ENCODE measurements at regions not wholly inside any gene's neighbourhood (a gene's known extent, or its start where the extent isn't known, plus 50 kb on each side); places are given as distances from the start of the nearest gene placed in this dataset.
"Not testable (repeated sequence)": the region's sequence is repeated elsewhere in the genome, so short reads cannot be mapped to it uniquely, and the experiment has no call there.

GRCh38 chr1:38605063-38605462 is 254.5 kb downstream of the RRAGC start:
- H3K9me3 ChIP-seq (ENCODE audit: low read depth, low read length), result no peaks in the 10 kb centered on the region

DNA sequence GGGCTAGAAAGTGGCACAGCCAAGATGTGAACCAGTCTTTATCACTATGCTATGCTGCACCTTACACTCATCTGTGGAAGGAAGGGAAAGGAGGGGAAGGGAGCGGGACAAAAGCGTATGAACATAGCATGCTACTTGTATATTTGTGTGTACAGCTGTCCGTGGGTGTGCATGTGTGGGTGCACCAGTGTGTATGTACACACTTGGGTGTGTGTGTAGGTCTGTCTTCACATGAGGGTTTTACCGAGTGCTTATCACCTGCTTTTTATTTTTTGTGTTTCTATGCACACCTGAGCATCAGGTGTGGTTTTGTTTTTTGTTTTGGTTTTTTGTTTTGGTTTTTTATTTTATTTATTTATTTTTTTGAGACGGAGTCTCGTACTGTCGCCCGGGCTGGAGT is 255.7 kb downstream of the RRAGC start:
- H3K4me3 ChIP-seq (ENCODE audit: low read length), result no peak overlapping the region
- peaks cover 2% of the 10 kb centered on the region for H3K27me3 ChIP-seq (ENCODE audit: insufficient read depth, low read length)
- no peaks in the 10 kb centered on the region for H3K4me1 ChIP-seq (ENCODE audit: insufficient read depth, low read length)
- no peaks in the 10 kb centered on the region for H3K9me3 ChIP-seq (ENCODE audit: low read depth, low read length)

More at GRCh38 chr1:38605063-38605462, 254.5 kb downstream of the RRAGC start:
- H3K4me3 ChIP-seq (ENCODE audit: low read length), result no peak overlapping the region
- H3K4me1 ChIP-seq (ENCODE audit: insufficient read depth, low read length), result no peaks in the 10 kb centered on the region
- no peaks in the 10 kb centered on the region for H3K27me3 ChIP-seq (ENCODE audit: insufficient read depth, low read length)

DNA sequence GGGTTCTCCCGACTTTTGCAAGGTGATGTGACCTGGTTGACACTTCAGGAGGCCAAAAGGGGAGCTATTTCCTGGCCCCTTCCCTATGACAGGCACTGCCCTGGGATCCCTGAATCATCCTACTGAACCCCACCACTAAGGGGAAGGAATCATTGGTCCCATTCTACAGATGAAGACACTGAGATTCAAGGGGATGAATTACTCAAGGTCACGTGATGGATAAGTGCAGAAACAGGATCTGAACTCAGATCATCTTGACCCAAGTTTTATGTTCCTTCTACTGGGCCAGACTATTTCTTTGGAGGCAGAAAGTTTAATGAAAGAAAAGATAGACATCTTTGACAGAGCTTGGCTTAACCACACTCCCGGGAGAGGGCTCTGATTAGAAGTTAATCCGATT is 258.7 kb downstream of the RRAGC start:
- Histone ChIP-seq H3K9me3 (ENCODE audit: low read depth, low read length) (no peaks in the 10 kb centered on the region), H3K4me3 (ENCODE audit: low read length) (no peak overlapping the region), H3K27me3 (ENCODE audit: insufficient read depth, low read length) (peaks cover 7% of the 10 kb centered on the region), H3K4me1 (ENCODE audit: insufficient read depth, low read length) (no peaks in the 10 kb centered on the region)

- H3K4me1 ChIP-seq (ENCODE audit: insufficient read depth, low read length), result no peaks in the 10 kb centered on the region
- no peak overlapping the region for H3K4me3 ChIP-seq (ENCODE audit: low read length)
- H3K27me3 ChIP-seq (ENCODE audit: insufficient read depth, low read length), result peaks cover 11% of the 10 kb centered on the region
- no peaks in the 10 kb centered on the region for H3K9me3 ChIP-seq (ENCODE audit: low read depth, low read length)
These were observed 259.3 kb downstream of the RRAGC start for GRCh38 chr1:38600286-38600685.

DNA sequence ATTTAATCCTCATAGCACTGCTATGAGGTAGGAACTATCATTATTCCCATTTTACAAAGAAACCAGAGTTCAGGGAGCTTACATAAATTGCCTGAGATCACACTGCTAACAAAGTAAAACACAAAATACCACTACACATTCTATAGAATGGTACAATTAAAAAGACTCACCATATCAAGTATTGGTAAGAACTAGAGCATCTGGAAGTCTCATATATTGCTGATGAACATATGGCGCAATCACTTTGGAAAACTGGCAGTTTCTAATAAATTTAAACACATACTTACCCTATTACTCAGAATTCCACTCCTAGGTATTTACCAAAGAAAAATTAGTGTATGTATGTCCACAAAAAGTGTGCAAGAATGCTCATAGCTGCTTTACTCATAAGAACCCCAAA is 261.5 kb downstream of the RRAGC start:
- peaks cover 20% of the 10 kb centered on the region for H3K27me3 ChIP-seq (ENCODE audit: insufficient read depth, low read length)
- H3K4me3 ChIP-seq (ENCODE audit: low read length), result no peak overlapping the region
- no peaks in the 10 kb centered on the region for H3K4me1 ChIP-seq (ENCODE audit: insufficient read depth, low read length)
- H3K9me3 ChIP-seq (ENCODE audit: low read depth, low read length), result no peaks in the 10 kb centered on the region

GRCh38 chr1:38589036-38589435 is 270.5 kb downstream of the RRAGC start:
- no peaks in the 10 kb centered on the region for H3K4me1 ChIP-seq (ENCODE audit: insufficient read depth, low read length)
- H3K27me3 ChIP-seq (ENCODE audit: insufficient read depth, low read length), result peaks cover 8% of the 10 kb centered on the region
- no peak overlapping the region for H3K4me3 ChIP-seq (ENCODE audit: low read length)
- H3K9me3 ChIP-seq (ENCODE audit: low read depth, low read length), result peaks cover 6% of the 10 kb centered on the region

GRCh38 chr1:38587766-38588165 is 271.8 kb downstream of the RRAGC start:
- H3K4me3 ChIP-seq (ENCODE audit: low read length), result no peak overlapping the region
- peaks cover 6% of the 10 kb centered on the region for H3K9me3 ChIP-seq (ENCODE audit: low read depth, low read length)
- no peaks in the 10 kb centered on the region for H3K27me3 ChIP-seq (ENCODE audit: insufficient read depth, low read length)
- H3K4me1 ChIP-seq (ENCODE audit: insufficient read depth, low read length), result no peaks in the 10 kb centered on the region

DNA sequence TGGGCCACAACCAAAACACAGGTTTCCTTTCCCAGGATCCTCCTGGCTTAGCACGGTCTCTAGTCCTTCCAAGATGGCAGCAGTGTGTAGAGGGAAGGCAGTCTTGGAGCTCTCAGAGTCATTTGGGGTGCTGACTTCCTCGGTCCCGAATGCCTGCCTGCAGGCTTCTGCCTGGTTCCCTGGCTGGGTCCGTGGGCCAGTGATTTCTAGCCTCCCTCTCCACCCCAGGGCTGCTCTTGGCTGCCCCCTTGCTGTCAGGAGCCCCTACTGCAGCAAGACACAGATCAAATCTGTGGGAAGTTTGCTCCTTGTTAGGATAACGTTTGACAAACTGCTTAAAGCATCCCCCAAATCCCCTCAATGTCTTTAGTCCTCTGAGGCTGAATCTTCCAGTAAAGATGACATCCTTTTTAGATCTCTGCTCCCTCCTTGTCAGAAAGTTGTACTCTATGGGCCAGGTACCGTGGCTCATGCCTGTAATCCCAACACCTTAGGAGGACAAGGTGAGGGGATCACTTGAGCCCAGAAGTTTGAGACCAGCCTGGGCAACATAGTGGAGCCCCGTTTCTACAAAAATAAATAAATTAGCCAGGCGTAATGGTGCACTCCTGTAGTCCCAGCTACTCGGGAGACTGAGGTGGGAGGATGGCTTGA is 272.5 kb downstream of the RRAGC start:
- Histone ChIP-seq H3K4me1 (ENCODE audit: insufficient read depth, low read length) (no peaks in the 10 kb centered on the region), H3K27me3 (ENCODE audit: insufficient read depth, low read length) (no peaks in the 10 kb centered on the region), H3K9me3 (ENCODE audit: low read depth, low read length) (peaks cover 6% of the 10 kb centered on the region), H3K4me3 (ENCODE audit: low read length) (no peak overlapping the region)

GRCh38 chr1:38585971-38586370 is 273.6 kb downstream of the RRAGC start:
- Histone ChIP-seq H3K27me3 (ENCODE audit: insufficient read depth, low read length) (no peaks in the 10 kb centered on the region), H3K4me1 (ENCODE audit: insufficient read depth, low read length) (no peaks in the 10 kb centered on the region), H3K9me3 (ENCODE audit: low read depth, low read length) (no peaks in the 10 kb centered on the region), H3K4me3 (ENCODE audit: low read length) (no peak overlapping the region)

GRCh38 chr1:38585460-38585859 is 274.1 kb downstream of the RRAGC start:
- H3K9me3 ChIP-seq (ENCODE audit: low read depth, low read length), result no peaks in the 10 kb centered on the region
- no peaks in the 10 kb centered on the region for H3K27me3 ChIP-seq (ENCODE audit: insufficient read depth, low read length)
- no peaks in the 10 kb centered on the region for H3K4me1 ChIP-seq (ENCODE audit: insufficient read depth, low read length)
- H3K4me3 ChIP-seq (ENCODE audit: low read length), result no peak overlapping the region

- Histone ChIP-seq H3K4me3 (ENCODE audit: low read length) (no peak overlapping the region), H3K4me1 (ENCODE audit: insufficient read depth, low read length) (no peaks in the 10 kb centered on the region), H3K27me3 (ENCODE audit: insufficient read depth, low read length) (peaks cover 3% of the 10 kb centered on the region), H3K9me3 (ENCODE audit: low read depth, low read length) (no peaks in the 10 kb centered on the region)
These were observed 274.9 kb downstream of the RRAGC start for GRCh38 chr1:38584448-38585355.

DNA sequence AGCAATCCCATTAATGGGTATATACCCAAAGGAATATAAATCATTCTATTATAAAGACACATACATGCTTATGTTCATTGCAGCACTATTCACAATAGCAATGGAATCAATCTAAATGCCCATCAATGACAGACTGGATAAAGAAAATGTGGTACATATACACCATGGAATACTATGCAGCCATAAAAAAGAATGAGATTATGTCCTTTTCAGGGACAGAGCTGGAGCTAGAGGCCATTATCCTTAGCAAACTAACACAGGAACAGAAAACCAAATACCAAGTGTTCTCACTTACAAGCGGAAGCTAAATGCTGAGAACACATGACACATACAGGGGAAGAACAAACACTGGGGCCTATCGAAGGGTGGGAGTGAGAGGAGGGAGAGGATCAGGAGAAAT is 276.3 kb downstream of the RRAGC start:
- peaks cover 13% of the 10 kb centered on the region for H3K27me3 ChIP-seq (ENCODE audit: insufficient read depth, low read length)
- H3K4me3 ChIP-seq (ENCODE audit: low read length); H3K9me3 ChIP-seq (ENCODE audit: low read depth, low read length); H3K4me1 ChIP-seq (ENCODE audit: insufficient read depth, low read length): not testable (repeated sequence)

DNA sequence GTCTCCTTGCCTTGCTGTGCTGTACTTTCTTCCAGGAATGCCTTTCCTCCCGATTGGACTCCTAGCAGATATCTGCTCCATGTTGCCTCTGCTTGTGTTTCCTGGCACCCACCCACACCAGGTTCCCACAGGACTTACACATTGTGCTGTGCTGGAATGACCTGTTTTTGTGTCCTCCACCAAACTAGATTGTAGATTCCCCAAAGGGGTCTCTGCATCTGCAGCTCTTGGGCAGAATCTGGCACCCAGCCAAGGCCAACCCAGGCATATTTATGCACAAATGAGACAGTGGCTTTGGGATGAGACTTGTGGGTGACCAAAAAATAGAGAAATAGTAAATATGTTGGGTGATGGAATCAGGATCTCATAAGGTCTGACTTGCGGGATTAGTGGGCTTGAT is 278.2 kb downstream of the RRAGC start:
- no peak overlapping the region for H3K4me3 ChIP-seq (ENCODE audit: low read length)
- no peaks in the 10 kb centered on the region for H3K4me1 ChIP-seq (ENCODE audit: insufficient read depth, low read length)
- H3K27me3 ChIP-seq (ENCODE audit: insufficient read depth, low read length), result peaks cover 21% of the 10 kb centered on the region
- H3K9me3 ChIP-seq (ENCODE audit: low read depth, low read length), result no peaks in the 10 kb centered on the region

GRCh38 chr1:38580594-38580993 is 279.0 kb downstream of the RRAGC start:
- no peaks in the 10 kb centered on the region for H3K9me3 ChIP-seq (ENCODE audit: low read depth, low read length)
- no peaks in the 10 kb centered on the region for H3K4me1 ChIP-seq (ENCODE audit: insufficient read depth, low read length)
- H3K27me3 ChIP-seq (ENCODE audit: insufficient read depth, low read length), result peaks cover 24% of the 10 kb centered on the region
- H3K4me3 ChIP-seq (ENCODE audit: low read length), result no peak overlapping the region

DNA sequence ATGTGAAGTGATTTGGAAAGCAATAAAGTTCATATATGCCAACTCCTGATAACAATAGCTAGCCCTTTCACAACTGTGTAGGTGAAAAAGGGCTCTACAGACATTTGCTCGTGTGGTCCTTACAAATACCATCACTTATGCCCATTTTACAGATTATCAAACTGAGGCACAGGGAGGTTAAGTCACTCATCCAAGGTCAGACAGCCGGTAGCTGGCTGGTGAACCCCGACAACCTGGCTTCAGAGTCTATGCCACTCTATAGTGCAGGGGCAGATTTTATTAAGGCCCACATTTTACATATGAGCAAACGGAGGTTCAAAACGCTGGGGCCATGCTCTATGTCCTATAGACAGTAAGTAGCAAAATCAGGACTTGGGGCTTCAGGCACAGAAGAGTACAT is 280.5 kb downstream of the RRAGC start:
- Histone ChIP-seq H3K27me3 (ENCODE audit: insufficient read depth, low read length) (peaks cover 24% of the 10 kb centered on the region), H3K4me3 (ENCODE audit: low read length) (no peak overlapping the region)

More for the DNA sequence above, 280.5 kb downstream of the RRAGC start:
- no peaks in the 10 kb centered on the region for H3K9me3 ChIP-seq (ENCODE audit: low read depth, low read length)
- no peaks in the 10 kb centered on the region for H3K4me1 ChIP-seq (ENCODE audit: insufficient read depth, low read length)
